ENCODE measurements at regions not wholly inside any gene's neighbourhood (a gene's known extent, or its start where the extent isn't known, plus 50 kb on each side); places are given as distances from the start of the nearest gene placed in this dataset.
A peak's percentile ranks its signal among the peaks of the same experiment; 100 is the strongest.

DNA sequence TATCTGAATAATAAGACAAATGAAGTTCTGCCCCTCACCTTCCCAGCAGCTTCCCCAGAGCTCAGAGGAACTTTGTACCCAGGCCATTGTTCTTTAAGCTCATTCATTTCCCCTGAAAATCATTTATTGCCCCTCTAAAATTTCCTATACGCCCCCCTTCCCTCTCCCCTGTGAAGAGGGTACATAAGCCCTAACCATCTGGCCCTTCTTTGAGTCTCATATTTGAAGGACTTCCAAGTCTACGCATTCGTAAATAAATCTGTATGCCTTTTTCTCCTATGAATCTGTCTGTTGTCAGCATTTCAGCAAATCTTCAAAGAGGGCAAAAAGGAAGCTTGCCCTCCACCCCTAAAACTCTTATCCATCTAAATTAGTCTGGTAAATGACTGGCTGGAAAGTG is 73.1 kb upstream of the DST start:
- DNase-seq (ENCODE audit: low spot score): no peak

DNA sequence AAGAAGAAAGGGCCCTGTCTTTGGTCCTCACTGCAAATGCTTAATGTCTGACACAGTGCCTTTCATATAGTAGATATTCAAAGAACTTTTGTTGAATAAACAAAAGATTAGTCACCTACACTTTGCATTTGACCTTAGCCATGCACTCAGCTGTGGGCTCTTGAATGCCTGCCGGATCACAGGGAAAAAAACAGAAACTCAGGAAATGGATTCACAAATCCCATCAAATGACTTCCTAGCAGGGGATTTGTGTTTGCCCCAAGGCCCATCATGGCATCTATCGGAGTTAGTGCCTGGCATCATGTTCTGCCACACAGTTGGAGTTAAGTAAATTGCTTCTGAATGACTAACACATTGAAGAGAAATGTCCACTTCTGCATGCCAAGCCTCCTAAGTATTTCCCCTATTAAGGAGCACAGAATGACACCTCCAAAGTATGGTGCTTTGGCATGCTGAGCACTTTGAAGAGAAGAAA is 72.3 kb upstream of the DST start:
- DNase-seq (ENCODE audit: low spot score): peak; percentile 60

DNA sequence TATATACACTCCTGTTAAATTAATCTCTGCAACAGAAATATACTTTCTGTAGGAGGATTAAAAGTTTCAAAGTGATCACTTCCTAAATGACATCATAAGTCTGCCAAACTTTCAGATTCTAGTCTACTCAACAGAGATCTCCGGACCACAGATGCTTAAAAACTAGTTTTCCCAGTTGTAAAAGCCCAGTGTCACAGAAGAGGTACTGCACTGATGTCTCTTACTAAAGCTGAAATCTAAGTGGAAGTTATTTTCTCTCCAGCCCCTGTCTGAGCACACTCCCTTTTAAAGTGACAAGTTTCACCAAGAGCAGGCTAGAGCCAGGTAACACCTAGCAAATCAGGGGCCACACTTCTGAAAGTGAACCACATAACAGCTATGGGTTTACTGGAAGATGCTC is 71.6 kb upstream of the DST start:
- no peak for DNase-seq (ENCODE audit: low spot score)

DNA sequence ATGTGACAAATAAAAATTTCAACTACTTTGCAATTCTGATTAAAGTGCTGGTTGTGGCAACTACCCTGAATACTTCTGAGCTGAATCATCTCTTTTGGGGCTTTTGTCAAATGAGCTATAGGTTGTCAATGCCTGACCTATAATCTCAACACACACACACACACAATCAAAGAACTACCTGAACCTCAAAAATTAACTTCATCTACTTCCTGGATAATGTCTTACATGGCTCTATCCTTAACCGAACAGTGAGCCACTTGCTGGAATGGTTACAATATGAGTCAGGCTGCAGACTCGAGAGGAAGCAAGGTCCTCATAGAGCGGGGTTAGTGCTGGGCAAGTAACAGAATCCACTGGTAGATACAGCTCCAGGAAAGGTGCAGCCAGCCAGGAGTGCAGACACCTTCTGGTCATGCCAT is 70.6 kb upstream of the DST start:
- DNase-seq (ENCODE audit: low spot score): peak; percentile 79

DNA sequence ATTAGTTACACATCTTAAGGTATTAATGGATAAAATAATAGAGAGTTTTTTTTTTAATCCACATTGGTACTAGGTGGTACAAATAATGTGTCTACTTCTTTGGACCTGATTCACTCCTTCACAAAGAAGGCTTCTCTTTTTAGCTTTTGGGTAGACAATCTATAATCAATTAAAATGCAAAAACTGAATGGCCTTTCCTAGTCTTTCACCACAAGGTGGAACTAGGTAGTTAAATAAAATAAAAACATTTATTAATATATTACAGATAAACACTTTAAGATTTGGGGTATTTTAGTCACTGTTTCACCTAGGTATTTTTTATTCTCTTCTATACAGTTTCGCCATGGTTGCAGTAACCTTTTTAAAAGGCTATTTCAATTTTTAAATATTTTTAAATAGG is 68.3 kb upstream of the DST start:
- no peak for DNase-seq (ENCODE audit: low spot score)

DNA sequence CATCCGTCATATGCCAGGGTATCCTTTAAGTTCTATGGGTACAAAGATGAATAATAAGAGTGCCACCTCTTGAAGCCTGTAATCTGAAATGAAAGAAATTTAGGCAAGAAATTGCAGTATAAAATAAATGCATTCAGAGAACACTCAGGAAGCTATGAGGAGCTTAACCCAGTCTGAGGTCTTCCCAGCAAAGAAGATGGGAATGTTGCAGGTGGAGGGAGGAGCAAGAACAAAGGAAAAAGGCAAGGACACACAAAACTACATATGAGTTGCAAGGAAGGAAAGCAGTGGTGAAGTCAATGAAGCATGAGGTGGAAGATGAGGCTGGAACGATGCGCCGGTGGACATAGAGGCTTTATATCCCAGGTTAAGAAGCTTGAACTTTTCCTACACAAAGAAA is 67.0 kb upstream of the DST start:
- no peak for DNase-seq (ENCODE audit: low spot score)

DNA sequence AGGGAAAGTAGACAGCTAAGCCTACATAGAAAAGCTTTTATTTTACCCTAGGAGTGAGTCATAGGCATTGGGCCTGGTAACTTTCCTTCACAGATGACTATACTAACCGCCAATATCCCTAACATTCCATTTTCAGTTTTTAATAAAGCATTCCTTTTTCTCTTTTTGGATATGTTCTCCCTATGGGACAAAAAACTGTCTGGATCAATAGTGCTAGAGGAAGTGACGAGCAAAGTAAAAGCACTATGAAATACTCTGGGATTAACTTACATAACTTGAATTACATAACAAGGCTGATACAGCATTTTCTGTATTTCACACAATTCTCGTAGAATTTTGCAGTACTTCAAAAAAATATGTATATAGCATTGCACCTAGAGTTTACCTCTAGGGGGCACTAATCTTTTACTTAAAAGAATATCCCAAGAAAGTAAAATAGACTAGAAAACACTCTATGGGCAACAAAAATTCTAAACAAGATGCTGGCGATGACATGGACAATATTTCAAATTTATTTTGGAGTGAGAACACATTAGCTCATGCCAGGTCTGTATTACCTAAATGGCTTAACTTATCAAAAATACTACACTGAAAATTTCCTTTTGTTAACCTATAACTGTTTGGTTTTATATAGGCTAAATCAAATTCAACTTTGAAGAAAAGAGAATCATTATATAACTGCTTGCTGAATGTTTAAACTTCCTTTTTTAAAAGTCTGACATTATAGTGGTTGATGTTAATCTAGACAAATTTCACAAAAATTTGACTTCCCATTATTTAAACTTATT is 66.3 kb upstream of the DST start:
- DNase-seq (ENCODE audit: low spot score): peak; percentile 65

GRCh38 chr6:56706981-56707726 is 64.5 kb upstream of the DST start:
- no peak for DNase-seq (ENCODE audit: low spot score)

- DNase-seq (ENCODE audit: low spot score): peak; percentile 28
Observed at GRCh38 chr6:56699066-56699654, 56.5 kb upstream of the DST start.

- no peak for DNase-seq (ENCODE audit: low spot score)
Observed at GRCh38 chr6:56695702-56696101, 53.0 kb upstream of the DST start.

- DNase-seq (ENCODE audit: low spot score): no peak
Observed at GRCh38 chr6:56694002-56694401, 51.3 kb upstream of the DST start.

DNA sequence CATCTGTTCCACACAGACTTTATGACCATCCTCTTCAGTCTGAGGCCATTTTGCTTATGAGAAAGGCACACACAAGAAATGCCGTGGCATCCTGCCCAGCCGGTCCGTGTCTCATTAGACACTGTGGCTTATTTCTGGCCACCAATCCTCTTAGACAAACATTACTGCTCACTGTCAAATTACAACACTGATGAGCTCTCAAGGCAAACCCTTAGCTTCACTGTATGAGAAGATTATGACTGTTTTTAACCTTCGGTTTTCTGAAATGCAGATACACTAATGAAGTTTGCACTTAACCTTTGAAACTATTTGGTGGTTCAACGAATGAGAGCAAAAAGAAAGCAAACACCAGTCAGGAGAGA is 50.5 kb upstream of the DST start:
- DNase-seq (ENCODE audit: low spot score): peak; percentile 77

DNA sequence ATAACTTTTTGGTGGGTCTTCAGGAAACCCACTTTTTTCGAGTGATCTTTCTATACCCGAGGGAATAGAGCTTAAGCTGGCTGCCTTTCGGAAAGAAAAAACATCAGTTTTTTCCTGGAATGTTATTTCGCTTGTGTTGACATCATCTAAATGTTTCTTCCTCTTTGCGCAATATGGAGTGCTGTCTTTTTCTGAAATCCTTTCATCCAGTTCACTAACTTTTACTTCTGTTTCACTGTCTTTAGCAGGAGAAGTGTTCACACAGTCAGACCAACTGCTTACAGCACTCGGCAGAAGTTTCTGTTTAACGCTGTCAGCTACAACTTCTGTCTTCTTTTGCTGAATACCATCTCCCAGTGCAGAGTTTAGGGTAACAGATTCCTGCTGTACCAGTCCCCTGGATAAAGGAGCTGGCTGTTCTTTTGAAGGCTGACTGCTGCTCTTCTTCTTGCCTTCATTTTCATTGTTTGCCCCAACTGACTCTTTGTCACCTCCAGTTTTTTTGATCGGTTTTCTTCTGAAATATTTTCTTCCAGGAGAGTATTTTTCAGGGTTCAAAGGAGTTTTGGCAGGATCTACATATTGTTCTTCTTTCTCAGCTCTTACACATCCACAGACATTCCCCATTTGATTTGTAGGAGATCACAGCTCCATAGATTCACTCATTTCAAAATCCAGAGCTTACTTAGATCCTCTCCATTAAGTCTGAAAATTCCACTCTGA is 50.0 kb upstream of the DST start:
- DNase-seq (ENCODE audit: low spot score): peak; percentile 52
